Panc1 (cell line): ENCODE measurements at regions not wholly inside any gene's neighbourhood (a gene's known extent, or its start where the extent isn't known, plus 50 kb on each side); places are given as distances from the start of the nearest gene placed in this dataset.

ENCODE experiments used
- ATAC-seq: fragments of 200-7000 bp; cut with Tn5 transposase; 2 replicates; pipeline ENCODE4 v1.9.1; 2020; ENCODE audit warnings: mild to moderate bottlenecking, moderate library complexity
- BruUV-seq: library from RNA; stranded (reverse); fragments of 400-500 nt; replicated peaks from 2 replicates; lab custom pipeline; 2021; lab: Mats Ljungman, UMichigan
- CTCF ChIA-PET: fragments of 300-600 bp; sonication (Branson Sonifier 250); formaldehyde crosslinking; loops from one replicate; lab custom pipeline; 2022; ENCODE audit warnings: antibody characterized with exemption; lab: Charles Lee
- POLR2A ChIA-PET: fragments of 300-600 bp; sonication (Branson Sonifier 250); formaldehyde crosslinking; loops from one replicate; lab custom pipeline; 2022; ENCODE audit warnings: antibody characterized with exemption; lab: Charles Lee
- DNase-seq: peaks from one replicate; pipeline ENCODE4 v3.0.0-alpha.2; 2010; ENCODE audit warnings: low read depth, low spot score
- H3K27ac ChIP-seq: 2 replicates; pipeline ENCODE4 v1.5.1; 2011; ENCODE audit warnings: mild to moderate bottlenecking, low read length, inconsistent platforms
- H3K27me3 ChIP-seq: fragments of 200-500 bp; sonication (Bioruptor generic); 2 replicates; pipeline ENCODE4 v1.6.0; 2014; ENCODE audit warnings: low read length, inconsistent platforms; ENCODE audit not compliant: control insufficient read depth, insufficient read depth
- H3K36me3 ChIP-seq: fragments of 200-500 bp; sonication (Bioruptor generic); 2 replicates; pipeline ENCODE4 v1.5.1; 2014; ENCODE audit warnings: inconsistent platforms, mild to moderate bottlenecking, low read length, moderate library complexity; ENCODE audit not compliant: control insufficient read depth, insufficient read depth
- H3K4me1 ChIP-seq: 2 replicates; pipeline ENCODE4 v1.5.1; 2011; ENCODE audit warnings: inconsistent platforms, mild to moderate bottlenecking, low read length, moderate library complexity; ENCODE audit not compliant: control insufficient read depth, insufficient read depth
- H3K4me3 ChIP-seq, 2 experiments: 2 replicates each; pipeline ENCODE4 v1.5.1; 2011 to 2012; ENCODE audit warnings: low read depth in 2 of 2, low read length in 2 of 2, mild to moderate bottlenecking in 2 of 2, inconsistent platforms in 1 of 2, moderate library complexity in 1 of 2
- H3K9me3 ChIP-seq: fragments of 200-500 bp; sonication (Bioruptor generic); 2 replicates; pipeline ENCODE4 v1.5.1; 2014; ENCODE audit warnings: low read depth, mild to moderate bottlenecking, inconsistent platforms, low read length, moderate library complexity; ENCODE audit not compliant: control insufficient read depth, insufficient read depth
- POLR2AphosphoS5 ChIP-seq: IDR thresholded peaks from 2 replicates; pipeline ENCODE4 v1.6.1; 2012; ENCODE audit warnings: mild to moderate bottlenecking, low read depth, low read length, moderate library complexity
- REST ChIP-seq, 2 experiments: IDR thresholded peaks; 2 replicates each; pipeline ENCODE4 v1.6.1; 2011 to 2012; ENCODE audit warnings: low read depth in 2 of 2, control low read depth in 1 of 2, low read length in 1 of 2, mild to moderate bottlenecking in 1 of 2, moderate library complexity in 1 of 2; ENCODE audit not compliant: insufficient read depth in 1 of 2
- SIN3A ChIP-seq: IDR thresholded peaks from 2 replicates; pipeline ENCODE4 v1.6.1; 2012; ENCODE audit warnings: low read depth, mild to moderate bottlenecking, low read length, moderate library complexity, borderline replicate concordance; ENCODE audit not compliant: insufficient read depth
- TCF7L2 ChIP-seq: IDR thresholded peaks from 2 replicates; pipeline ENCODE4 v1.6.1; 2011; ENCODE audit warnings: mild to moderate bottlenecking, low read depth, low read length, inconsistent platforms
- in situ Hi-C: cut with HindIII; loops from 2 replicates; pipeline ENCODE4 v1.10.0; 2016; ENCODE audit warnings: low sequenced_read_pairs, low pct_unique_long_range_greater_than_20kb
- intact Hi-C: fragments of 100-400 bp; cut with micrococcal nuclease; formaldehyde crosslinking; loops from one replicate; pipeline ENCODE4 v1.10.0; 2022; ENCODE audit not compliant: unreplicated experiment
- TF ChIP-seq, protein P1 (sequence below): fragments of 450-650 bp; IDR thresholded peaks from 2 replicates; pipeline ENCODE4 v1.5.1; 2017; ENCODE audit warnings: mild to moderate bottlenecking

- TF ChIP-seq, protein P1, sequence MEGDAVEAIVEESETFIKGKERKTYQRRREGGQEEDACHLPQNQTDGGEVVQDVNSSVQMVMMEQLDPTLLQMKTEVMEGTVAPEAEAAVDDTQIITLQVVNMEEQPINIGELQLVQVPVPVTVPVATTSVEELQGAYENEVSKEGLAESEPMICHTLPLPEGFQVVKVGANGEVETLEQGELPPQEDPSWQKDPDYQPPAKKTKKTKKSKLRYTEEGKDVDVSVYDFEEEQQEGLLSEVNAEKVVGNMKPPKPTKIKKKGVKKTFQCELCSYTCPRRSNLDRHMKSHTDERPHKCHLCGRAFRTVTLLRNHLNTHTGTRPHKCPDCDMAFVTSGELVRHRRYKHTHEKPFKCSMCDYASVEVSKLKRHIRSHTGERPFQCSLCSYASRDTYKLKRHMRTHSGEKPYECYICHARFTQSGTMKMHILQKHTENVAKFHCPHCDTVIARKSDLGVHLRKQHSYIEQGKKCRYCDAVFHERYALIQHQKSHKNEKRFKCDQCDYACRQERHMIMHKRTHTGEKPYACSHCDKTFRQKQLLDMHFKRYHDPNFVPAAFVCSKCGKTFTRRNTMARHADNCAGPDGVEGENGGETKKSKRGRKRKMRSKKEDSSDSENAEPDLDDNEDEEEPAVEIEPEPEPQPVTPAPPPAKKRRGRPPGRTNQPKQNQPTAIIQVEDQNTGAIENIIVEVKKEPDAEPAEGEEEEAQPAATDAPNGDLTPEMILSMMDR, result no peak
- TF ChIP-seq SIN3A (no peak), TCF7L2 (no peak), POLR2AphosphoS5 (no peak), REST (IDR thresholded peaks at IDR 0.05; ENCODE audit: insufficient read depth in 1 of 2, low read depth in 2 of 2, low read length in 1 of 2) (no peak)
- intact Hi-C loops (no loop called here), in situ Hi-C loops (no loop called here)
- Histone ChIP-seq H3K27me3 (no peaks in the 10 kb centered on the region), H3K27ac (no peak overlapping the region), H3K4me3 (no peak overlapping the region), H3K4me1 (no peaks in the 10 kb centered on the region), H3K9me3 (no peaks in the 10 kb centered on the region), H3K36me3 (no peaks in the 10 kb centered on the region)
- ATAC-seq (no peak), DNase-seq (no peak)
- CTCF ChIA-PET, result no interaction called here
- BruUV-seq, result no TSS peak
- POLR2A ChIA-PET, result no interaction called here
Observed at GRCh38 chr1:55958498-55958897, 620.9 kb downstream of the PLPP3 start.

- BruUV-seq, result no TSS peak
- ATAC-seq, result no peak
Observed at GRCh38 chr1:55957276-55957675, 622.1 kb downstream of the PLPP3 start.

GRCh38 chr1:55955016-55955621 is 624.2 kb downstream of the PLPP3 start:
- no peaks in the 10 kb centered on the region for H3K36me3 ChIP-seq
- intact Hi-C loops (no loop called here), in situ Hi-C loops (no loop called here)
- no peak for DNase-seq
- BruUV-seq, result no TSS peak
- H3K27ac ChIP-seq, result no peak overlapping the region
- no peak for TF ChIP-seq POLR2AphosphoS5
- TF ChIP-seq, protein P1, result no peak
- TF ChIP-seq REST (IDR thresholded peaks at IDR 0.05; ENCODE audit: insufficient read depth in 1 of 2, low read depth in 2 of 2, low read length in 1 of 2), result no peak
- TF ChIP-seq TCF7L2, result no peak
- ATAC-seq, result no peak
- H3K4me3 ChIP-seq, result no peak overlapping the region
- H3K27me3 ChIP-seq, result no peaks in the 10 kb centered on the region
- ChIA-PET POLR2A (no interaction called here), CTCF (no interaction called here)
- no peaks in the 10 kb centered on the region for H3K4me1 ChIP-seq
- no peaks in the 10 kb centered on the region for H3K9me3 ChIP-seq

More at GRCh38 chr1:55957276-55957675, 622.1 kb downstream of the PLPP3 start:
- ChIA-PET POLR2A (no interaction called here), CTCF (no interaction called here)
- Histone ChIP-seq H3K27ac (no peak overlapping the region), H3K4me1 (no peaks in the 10 kb centered on the region), H3K9me3 (no peaks in the 10 kb centered on the region), H3K27me3 (no peaks in the 10 kb centered on the region), H3K36me3 (no peaks in the 10 kb centered on the region), H3K4me3 (no peak overlapping the region)
- TF ChIP-seq TCF7L2, result no peak
- TF ChIP-seq SIN3A, result no peak
- in situ Hi-C loops, result no loop called here
- intact Hi-C loops, result no loop called here
- no peak for DNase-seq
